SKM-1 (cell line): ENCODE measurements at regions not wholly inside any gene's neighbourhood (a gene's known extent, or its start where the extent isn't known, plus 50 kb on each side); places are given as distances from the start of the nearest gene placed in this dataset.
"Not testable (repeated sequence)": the region's sequence is repeated elsewhere in the genome, so short reads cannot be mapped to it uniquely, and the experiment has no call there.

Source experiments
- DNase-seq: peaks from one replicate; lab custom pipeline; 2025; ENCODE audit not compliant: unreplicated experiment; lab: John Stamatoyannopoulos, UW

DNA sequence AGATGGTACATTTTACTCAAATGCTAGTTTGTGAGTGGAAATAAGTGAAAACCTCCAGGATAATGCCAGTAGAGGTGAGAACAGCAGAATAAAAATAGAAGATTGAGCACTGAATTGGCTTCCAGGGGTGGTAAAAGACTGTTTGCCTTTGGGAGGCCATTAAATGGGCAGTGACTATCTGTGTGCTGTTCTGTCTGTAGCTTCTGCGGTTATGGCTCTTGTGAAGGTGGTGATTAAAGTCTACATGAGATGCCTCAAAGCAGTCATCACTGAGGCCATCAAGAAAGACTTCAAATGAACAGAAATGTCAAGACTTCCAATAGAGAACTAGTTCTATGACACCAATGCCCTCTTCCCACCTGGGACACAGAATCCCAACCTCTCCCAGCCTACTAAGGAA, 108.8 kb downstream of the EFHB start:
- DNase-seq, result no peak

DNA sequence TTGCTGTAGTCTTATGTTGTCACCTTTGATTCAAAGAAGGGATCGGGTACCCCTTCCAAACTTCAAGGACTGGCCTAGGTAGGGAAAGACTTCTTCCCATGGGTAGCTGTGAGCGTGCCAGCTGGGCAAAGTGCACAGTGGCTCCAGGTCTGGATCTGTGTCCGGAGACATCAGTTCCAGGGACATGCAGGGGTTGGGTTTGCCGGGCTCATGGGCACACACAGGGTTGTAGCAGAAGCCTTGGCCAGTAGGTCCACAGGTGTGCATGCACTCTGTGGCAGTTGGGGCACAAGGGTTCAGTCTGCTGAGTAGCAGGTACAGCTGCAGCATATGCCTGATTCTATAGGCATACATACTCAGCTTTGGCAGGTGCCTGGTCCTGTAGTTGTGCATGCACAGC, 111.2 kb downstream of the EFHB start:
- DNase-seq, result no peak

DNA sequence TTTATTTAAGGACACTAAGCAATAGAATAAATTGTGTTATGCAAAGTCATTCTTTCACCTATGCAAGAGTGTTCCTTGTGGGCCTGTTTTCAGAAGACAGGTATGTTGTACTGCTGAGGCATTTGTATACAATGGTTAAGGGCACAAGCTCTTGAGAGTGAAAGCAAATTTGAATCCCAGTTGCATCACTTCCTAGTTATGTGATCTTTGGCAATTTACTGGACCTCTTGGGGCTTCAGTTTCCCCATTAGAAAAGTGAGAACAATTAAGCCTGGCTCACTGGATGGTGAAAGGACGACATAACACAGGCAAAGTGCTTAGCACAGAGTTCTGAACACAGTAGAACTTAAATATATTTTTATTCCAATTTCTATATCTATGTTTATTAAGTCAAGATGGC, 117.4 kb downstream of the EFHB start:
- DNase-seq, result no peak

DNA sequence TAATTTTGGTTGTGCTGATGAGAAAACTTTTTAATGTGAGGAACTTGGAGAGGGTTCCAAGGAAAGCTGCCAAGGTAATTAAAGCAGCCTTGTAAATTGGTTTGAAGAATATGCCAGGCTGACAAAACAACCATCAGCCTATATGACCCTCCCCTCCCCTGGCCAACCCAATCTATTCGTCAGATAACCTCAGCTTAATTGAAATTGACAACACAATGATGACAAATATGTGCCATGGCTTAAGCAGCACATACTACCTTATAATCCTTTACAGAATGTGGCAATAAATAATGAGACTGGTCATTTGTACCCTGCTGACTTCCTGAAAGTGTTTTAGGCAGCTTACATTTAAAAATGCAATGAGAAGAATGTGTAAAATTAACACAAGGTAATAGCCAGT, 118.2 kb downstream of the EFHB start:
- DNase-seq, result no peak

DNA sequence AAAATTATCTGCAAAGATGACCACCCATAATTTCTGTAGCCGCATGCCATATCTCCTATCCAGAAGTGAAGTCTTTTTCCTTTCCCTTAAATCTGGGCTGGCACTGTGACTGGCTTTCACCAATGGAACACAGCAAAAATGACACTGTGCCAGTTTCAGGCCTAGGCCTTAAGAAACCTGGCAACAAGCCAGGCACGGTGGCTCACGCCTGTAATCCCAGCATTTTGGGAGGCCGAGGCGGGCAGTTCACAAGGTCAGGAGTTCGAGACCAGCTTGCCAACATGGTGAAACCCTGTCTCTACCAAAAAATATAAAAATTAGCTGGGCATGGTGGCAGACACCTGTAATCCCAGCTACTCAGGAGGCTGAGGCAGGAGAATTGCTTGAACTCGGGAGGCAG, 120.3 kb downstream of the EFHB start:
- DNase-seq, result not testable (repeated sequence)

DNA sequence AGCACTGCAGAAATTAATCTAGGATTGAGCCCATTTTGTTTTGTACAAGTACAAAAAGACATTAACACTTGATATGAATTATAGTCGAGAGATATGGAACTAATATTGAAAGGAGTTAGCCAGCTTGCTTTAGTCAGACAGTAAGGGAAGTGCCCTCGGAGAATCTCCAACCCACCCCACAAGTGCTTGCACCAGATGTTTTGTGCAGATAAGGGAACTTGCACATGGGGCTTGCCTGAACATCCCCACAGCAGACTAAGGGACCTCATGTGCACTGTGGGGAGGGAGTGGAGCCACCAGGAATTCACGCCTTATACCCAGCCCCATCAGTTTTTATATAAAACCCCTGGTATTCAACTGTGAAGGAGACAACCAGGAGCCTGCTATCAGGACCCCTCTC, 122.3 kb downstream of the EFHB start:
- DNase-seq, result peak; percentile 56

DNA sequence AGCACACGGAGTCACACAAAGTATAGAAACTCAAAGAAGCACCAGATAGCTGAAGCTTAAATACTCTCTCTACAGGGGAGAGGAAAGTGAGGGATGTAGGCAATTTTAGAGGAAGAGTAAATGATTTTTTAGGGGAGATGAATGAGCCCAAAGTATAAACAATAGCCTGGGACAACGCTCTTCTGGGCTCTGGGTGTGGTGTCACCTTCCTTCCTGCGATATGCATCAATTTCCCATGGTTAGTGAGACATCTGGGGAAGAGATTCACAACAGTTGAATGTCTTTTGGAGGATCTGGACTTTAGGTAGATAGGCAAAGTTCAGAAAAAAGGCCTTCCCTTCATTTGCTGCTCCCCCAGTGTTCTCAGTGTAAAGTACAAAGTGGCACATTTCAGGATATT, 125.2 kb downstream of the EFHB start:
- DNase-seq, result no peak

DNA sequence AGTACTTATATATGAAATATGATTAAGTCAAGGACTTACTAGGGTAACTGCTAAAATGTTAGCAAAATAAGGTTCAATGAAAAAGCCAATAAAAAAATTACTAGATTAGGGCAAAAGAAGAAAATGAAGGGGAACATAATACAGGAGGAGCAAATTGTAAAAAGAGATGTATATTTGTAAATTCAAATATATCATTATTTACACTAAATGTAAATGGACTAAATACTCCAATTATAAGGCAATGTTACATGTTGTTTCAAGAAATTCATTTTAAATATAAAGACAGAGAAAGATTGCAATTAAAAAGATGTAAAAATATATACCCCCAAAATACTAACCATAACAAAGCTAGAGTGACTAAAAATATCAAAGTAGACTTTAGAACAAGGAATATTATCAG, 134.1 kb downstream of the EFHB start:
- no peak for DNase-seq

DNA sequence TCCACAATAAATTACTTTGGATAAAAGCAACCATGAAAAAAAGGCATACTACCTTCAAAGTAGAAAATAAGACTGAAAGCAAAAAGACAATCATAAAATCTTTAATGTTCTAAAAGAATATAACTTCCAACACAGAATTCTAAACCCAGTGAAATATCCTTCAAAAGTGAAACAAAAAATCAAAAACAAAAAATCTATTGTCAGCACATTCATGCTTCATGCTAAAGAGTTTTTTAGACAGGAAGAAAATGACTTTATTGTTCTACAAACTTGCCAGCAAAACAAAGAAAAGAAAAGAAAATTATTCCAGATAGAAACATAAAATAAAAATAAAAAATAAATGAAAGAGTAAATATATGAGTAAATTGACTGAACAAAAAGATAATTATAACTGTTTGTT, 134.9 kb downstream of the EFHB start:
- no peak for DNase-seq

DNA sequence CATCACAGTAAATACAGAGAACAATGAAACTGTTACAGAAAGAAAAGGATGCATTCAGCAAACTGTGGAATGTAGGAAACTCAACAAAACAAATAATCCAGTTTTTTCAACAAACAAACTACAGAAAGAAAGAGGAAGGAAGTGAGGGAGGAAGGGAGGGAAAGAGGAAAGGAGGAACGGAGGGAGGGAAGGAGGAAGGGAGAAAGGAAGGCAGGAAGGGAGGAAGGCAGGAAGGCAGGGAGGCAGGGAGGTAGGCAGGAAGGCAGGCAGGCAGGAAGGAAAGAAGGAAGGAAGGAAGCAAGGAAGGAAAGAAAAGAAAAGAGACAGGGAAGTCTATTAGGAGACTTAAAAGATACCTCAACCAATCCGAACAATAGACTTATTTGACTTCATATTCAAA, 135.7 kb downstream of the EFHB start:
- DNase-seq, result no peak

DNA sequence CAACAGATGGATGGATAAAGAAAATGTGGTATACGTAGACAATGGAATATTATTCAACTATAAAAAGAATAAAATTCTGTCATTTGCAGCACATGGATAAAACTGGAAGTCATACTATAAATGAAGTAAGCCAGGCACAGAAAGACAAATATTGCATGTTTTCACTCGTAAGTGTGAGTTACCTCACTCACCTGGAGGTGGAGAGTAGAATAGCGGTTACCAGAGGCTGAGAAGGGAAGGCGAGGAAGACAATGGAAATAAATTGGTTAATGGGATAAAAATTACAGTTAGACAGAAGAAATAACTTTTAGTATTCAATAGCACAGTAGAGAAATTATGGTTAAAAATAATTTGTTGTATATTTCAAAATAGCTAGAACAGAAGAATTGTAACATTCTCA, 141.6 kb downstream of the EFHB start:
- no peak for DNase-seq

DNA sequence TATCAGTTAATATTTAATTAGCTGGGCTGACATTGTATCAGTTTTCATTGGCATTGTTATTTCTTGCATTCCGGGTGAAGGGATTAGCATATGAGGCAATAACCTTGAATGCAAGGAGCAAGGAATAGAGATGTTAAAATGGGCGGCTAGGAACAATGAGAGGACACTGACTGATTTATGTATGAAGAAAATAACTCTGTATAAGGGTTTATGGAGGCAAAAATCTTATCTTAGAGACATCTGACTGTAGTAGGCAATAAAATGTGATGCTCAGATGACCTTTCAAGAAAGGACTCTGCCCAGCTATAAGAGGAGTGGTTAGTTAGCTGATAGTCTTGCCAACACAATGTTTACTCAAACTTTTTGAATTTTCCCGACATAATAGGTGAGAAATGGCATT, 158.3 kb downstream of the EFHB start:
- no peak for DNase-seq

DNA sequence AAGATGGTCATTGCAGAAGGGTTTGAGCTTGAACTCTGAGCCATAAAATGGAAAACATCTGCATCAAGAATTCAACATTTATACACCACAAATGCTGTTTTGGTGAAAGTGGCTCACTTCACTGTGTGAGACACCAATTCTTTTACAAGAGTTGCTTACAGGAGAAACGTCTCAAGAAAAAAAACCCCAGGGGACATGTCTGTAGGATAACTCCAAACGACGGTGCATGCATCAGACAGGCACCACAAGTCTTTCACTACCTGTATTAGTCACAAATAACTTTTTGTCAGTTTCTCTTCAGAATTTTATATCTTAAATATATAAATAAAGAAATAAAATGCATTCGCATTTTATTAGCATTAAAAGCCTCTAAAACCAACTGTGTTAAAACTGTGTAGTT, 164.3 kb downstream of the EFHB start:
- DNase-seq, result no peak

DNA sequence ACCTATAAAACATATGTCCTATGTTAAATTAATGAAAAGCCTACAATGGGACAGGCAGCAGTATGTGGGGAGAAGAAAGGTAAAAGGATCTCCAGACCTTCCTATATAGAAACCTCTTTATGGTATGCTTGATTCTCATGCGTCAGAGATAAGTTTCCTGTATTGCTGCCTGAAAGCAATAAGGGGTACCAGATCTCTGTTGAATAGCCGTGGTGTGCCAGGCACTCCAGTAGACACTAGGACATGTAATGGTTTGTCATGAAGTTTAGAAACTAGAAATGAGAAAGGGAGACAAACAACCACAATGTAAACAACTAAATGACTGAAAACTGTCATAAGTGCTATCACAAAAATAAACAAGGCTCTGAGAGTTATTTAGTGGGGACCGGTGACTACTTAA, 168.1 kb downstream of the EFHB start:
- no peak for DNase-seq

DNA sequence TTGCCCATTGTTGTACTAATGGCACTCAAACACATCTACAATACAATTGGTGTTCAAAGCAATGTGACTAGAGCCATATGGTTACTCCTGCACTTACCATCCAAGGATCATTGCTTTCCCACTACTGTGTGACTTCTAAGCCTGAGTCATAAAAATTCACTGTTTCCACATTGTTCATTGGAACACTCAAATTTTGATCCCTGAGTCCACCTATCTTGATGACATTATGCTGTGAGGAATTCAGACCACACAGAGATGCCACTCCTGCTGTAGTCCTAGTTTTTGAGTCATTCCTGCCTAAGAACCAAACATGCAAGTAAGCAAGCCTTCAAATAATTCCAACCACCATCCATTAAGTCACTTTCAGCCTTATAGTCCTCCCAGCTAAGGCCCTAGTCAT, 176.2 kb downstream of the EFHB start:
- DNase-seq, result no peak

DNA sequence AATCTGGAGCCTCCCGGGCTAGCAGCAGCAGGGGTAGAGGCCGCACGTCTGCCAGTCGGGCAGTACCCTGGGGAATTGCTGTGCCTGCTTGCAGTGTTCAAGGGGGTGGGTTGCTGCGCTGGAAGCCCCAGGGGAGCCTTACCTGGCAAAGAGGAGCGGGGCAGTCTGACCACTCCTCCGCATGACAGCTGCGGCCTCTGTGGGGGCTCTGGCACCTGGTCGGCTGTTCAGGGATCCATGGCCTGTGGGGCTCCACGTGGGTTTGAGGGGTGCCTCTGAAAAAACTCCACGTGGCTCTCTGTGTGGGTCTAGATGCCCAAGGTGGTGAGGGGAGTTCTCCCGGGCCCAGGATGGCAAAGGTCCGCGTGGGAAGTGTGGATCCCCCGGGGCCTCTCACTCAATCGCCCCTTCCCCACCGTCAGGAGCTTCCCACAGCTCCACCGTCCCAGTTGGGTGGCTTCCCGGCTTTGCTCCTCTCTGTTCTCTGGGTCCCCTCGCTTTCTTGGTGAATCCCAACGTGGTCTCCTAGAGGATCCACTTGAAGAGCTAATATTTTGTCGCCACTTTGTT, 184.5 kb downstream of the EFHB start:
- DNase-seq, result no peak

DNA sequence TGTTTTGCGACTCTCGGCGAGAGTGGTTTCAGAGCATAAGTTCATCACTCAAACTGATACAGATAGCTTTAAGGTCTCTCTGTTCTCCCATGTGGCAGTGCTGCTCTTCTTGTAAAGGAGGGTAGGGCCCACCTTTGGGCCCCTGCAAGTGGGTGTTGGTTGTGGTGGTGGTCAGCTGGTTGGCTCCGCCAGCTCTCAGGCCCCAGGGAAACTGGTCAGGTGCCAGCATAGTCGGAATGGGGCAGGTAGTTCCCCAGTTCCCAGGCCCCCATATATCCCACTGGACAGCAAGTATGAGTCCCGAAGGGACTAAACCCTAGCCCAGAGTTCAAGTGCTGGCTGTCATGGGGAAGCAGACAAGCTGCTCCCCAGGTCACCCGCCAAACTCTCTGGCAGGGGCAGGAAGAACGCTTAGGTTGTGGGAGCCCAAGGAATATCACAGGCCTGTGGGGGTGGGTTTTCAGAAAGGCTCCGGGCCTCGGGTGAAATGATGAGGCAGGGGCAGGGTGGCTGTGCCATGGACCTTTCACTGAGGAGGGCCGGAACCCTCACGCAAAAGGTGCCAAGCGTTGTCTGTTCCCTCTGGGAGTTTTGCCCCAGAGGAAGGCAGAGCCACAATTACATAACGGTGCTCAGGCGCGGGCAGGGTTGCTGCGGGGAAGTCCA, 185.1 kb downstream of the EFHB start:
- DNase-seq, result no peak

DNA sequence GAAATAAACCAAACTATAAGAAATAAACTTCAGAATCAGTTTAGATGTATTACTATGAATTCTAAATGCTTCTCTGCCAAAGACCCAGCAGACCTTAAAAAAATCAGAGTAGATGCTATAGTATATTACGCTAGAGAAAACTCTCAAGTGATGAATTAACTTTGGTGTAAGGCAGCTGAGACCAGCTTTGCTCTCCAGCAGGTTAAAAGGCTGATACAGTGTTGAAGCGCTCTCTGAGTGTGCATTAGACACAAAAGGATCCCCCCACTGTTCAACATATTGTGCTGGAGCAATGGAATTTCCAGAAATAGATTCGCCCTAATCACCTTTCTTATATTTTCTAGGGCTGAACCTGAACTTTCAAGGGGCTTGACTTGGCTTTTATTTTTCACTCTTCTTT, 190.0 kb downstream of the EFHB start:
- no peak for DNase-seq

DNA sequence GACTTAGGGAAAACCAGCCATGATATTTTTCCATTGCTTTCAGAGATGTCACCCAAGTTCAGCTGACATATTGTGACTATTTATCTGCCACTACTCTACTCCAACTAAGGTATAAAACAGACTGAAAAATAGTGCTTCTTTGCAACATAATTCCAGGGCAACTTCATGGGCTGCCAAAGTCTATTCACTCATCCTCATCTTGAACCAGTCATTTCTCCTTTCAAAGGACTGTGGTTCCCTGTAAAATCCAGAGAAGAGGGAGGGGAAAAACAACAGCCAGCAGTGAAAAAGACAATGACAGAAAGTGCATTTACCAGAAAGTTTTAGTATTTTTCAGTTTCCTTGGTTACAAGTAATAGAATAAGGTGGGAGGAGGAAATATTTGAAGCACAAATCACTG, 191.1 kb downstream of the EFHB start:
- DNase-seq, result no peak

DNA sequence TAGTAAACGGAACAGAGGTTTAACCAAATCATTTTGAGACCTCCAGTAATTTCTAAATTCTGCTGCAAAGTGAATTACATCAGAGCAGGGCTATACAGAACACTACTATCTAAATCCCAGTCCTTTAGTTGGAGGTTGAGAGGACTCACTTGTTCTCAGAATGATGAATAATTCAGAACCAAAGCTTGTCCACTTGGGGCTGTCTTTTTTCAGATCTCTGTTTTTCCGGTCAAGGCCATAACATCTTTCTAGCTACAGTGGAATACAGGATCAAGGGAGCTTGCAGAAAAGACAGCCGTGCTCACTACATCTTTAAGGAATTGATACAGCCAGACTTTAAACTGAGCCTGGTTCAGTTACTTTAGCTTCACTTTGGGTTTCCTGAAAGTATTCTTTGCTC, 194.5 kb downstream of the EFHB start:
- DNase-seq, result no peak

DNA sequence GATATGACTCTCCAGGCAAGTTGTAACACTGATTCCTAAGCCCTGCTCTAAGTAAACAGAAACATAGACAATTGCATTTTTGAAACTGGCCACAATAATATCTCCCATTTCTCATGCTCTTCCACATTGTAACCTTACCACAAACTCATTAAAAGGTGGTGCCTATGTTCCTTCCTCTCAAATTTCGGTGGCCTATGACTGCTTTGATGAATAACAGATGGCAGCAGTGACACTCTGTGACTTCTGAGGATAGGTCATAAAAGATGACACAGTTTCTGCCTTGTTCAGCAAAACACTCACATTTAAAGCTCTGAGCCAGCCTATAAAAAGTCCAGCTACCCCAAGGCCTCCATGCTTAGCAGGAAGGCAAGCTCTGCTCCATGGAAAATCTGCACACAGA, 195.2 kb downstream of the EFHB start:
- no peak for DNase-seq

DNA sequence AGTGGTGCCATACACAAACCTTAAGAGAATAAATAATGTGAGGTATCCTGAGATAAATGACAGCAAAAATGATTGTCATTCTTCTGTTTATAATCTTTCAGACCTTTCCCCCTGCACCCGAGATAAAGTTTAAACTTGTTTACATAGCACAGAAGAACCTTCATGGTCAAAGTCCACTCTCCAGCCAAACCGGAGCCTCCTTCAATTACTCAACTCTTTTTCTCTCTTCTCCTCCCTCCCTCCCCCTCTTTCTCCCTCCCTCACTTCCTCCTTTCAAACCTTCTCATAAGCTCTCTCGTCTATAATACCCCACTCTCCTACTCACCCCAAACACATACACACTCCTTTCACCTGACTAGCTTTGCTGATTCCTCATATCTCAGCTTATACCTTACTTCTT, 198.9 kb downstream of the EFHB start:
- no peak for DNase-seq

DNA sequence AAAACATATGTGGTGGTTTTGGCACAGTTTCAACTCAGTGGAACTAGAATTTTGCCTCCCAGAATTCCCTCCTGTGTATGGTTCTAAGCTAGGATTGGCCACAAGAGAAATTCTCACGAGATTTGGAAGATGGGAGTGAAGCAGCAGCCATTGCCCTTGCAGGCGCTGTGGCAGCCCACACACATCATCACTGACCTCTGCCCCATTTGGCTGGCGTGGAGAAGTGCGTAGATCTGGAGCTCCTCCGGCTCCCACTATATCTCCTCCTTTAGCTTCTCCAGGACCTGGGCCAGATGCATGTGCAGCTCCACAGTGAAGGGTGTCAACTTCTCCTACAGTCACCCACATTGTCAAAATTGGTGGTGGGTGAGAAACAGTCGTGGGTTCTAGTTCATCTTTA, 199.6 kb downstream of the EFHB start:
- DNase-seq, result no peak
